Trophoblast cell (in vitro differentiated cells and primary cell): ENCODE measurements at regions not wholly inside any gene's neighbourhood (a gene's known extent, or its start where the extent isn't known, plus 50 kb on each side); places are given as distances from the start of the nearest gene placed in this dataset.

Experiments used
- DNase-seq, 2 donors: peaks; one replicate each; pipeline ENCODE4 v3.0.0-alpha.2; 2016
- H2AFZ ChIP-seq: 2 replicates; pipeline ENCODE4 v1.6.1; 2013; ENCODE audit warnings: low read length, moderate library complexity, mild to moderate bottlenecking; ENCODE audit not compliant: insufficient read depth, poor library complexity
- H2AK5ac ChIP-seq: 2 replicates; pipeline ENCODE4 v1.6.1; 2013; ENCODE audit warnings: mild to moderate bottlenecking, low read length
- H2BK120ac ChIP-seq: 2 replicates; pipeline ENCODE4 v1.6.1; 2013; ENCODE audit warnings: low read length, mild to moderate bottlenecking, moderate library complexity; ENCODE audit not compliant: insufficient read depth, poor library complexity
- H2BK12ac ChIP-seq: 2 replicates; pipeline ENCODE4 v1.6.1; 2013; ENCODE audit warnings: mild to moderate bottlenecking, low read length, moderate library complexity
- H2BK5ac ChIP-seq: 2 replicates; pipeline ENCODE4 v1.6.1; 2013; ENCODE audit warnings: low read length, low read depth, moderate library complexity, mild to moderate bottlenecking; ENCODE audit not compliant: poor library complexity
- H3K14ac ChIP-seq: 2 replicates; pipeline ENCODE4 v1.6.1; 2013; ENCODE audit warnings: mild to moderate bottlenecking, low read length
- H3K18ac ChIP-seq: 2 replicates; pipeline ENCODE4 v1.6.1; 2013; ENCODE audit warnings: mild to moderate bottlenecking, low read length
- H3K23ac ChIP-seq: 2 replicates; pipeline ENCODE4 v1.6.1; 2013; ENCODE audit warnings: low read length
- H3K27ac ChIP-seq: 2 replicates; pipeline ENCODE4 v1.5.1; 2013; ENCODE audit warnings: low read depth, mild to moderate bottlenecking, inconsistent platforms, low read length, moderate library complexity
- H3K27me3 ChIP-seq: 2 replicates; pipeline ENCODE4 v1.6.1; 2013; ENCODE audit warnings: inconsistent platforms, mild to moderate bottlenecking, low read length, moderate library complexity; ENCODE audit not compliant: insufficient read depth
- H3K36me3 ChIP-seq, 2 experiments: 1 replicate in 1 of 2; 2 replicates in 1 of 2; pipeline ENCODE4 v1.6.1; 2013; ENCODE audit warnings: low read length in 2 of 2, mild to moderate bottlenecking in 2 of 2, moderate library complexity in 1 of 2; ENCODE audit not compliant: insufficient read depth in 2 of 2, control insufficient read depth in 1 of 2
- H3K4ac ChIP-seq: 2 replicates; pipeline ENCODE4 v1.6.1; 2013; ENCODE audit warnings: low read depth, mild to moderate bottlenecking, low read length, moderate library complexity
- H3K4me1 ChIP-seq, 2 experiments: 1 replicate in 1 of 2; 2 replicates in 1 of 2; pipeline ENCODE4 v1.6.1; 2013; ENCODE audit warnings: low read length in 2 of 2, mild to moderate bottlenecking in 2 of 2, moderate library complexity in 1 of 2; ENCODE audit not compliant: insufficient read depth in 2 of 2, control insufficient read depth in 1 of 2
- H3K4me2 ChIP-seq: 2 replicates; pipeline ENCODE4 v1.6.1; 2013; ENCODE audit warnings: inconsistent platforms, mild to moderate bottlenecking, low read length, moderate library complexity
- H3K4me3 ChIP-seq: 2 replicates; pipeline ENCODE4 v1.5.1; 2013; ENCODE audit warnings: mild to moderate bottlenecking, low read depth, low read length, inconsistent platforms
- H3K79me1 ChIP-seq: one replicate; pipeline ENCODE4 v1.6.1; 2013; ENCODE audit warnings: low read length
- H3K79me2 ChIP-seq: 2 replicates; pipeline ENCODE4 v1.6.1; 2013; ENCODE audit warnings: low read length, mild to moderate bottlenecking; ENCODE audit not compliant: control insufficient read depth, insufficient read depth, poor library complexity
- H3K9ac ChIP-seq: 2 replicates; pipeline ENCODE4 v1.6.1; 2013; ENCODE audit warnings: mild to moderate bottlenecking, low read length
- H3K9me3 ChIP-seq: 2 replicates; pipeline ENCODE4 v1.6.1; 2013; ENCODE audit warnings: low read depth, mild to moderate bottlenecking, control low read depth, inconsistent platforms, low read length; ENCODE audit not compliant: insufficient read depth
- H4K12ac ChIP-seq: 2 replicates; pipeline ENCODE4 v1.6.1; 2013; ENCODE audit warnings: low read depth, mild to moderate bottlenecking, low read length, moderate library complexity
- H4K8ac ChIP-seq: 2 replicates; pipeline ENCODE4 v1.6.1; 2013; ENCODE audit warnings: low read depth, mild to moderate bottlenecking, low read length, moderate library complexity
- H4K91ac ChIP-seq: one replicate; pipeline ENCODE4 v1.6.1; 2013; ENCODE audit warnings: low read depth, mild to moderate bottlenecking, low read length, moderate library complexity
- WGBS: extraction: QIAGEN DNeasy Blood & Tissue Kit; methylation state at CpG from one replicate; pipeline ENCODE4 v1.1.7; 2013; ENCODE audit warnings: missing lambda C conversion rate; ENCODE audit not compliant: insufficient read length, insufficient coverage; ENCODE audit errors: extremely low coverage; 5-methylcytosine and 5-hydroxymethylcytosine counted together

- Histone ChIP-seq H3K4me3 (no peak overlapping the region), H3K36me3 (no peaks in the 10 kb centered on the region), H3K9ac (no peak overlapping the region), H2BK12ac (no peak overlapping the region), H3K27me3 (no peaks in the 10 kb centered on the region), H3K4ac (no peak overlapping the region), H3K18ac (no peak overlapping the region), H2AK5ac (no peak overlapping the region), H3K79me1 (no peaks in the 10 kb centered on the region), H3K79me2 (no peaks in the 10 kb centered on the region), H3K23ac (no peak overlapping the region), H3K4me2 (no peak overlapping the region), H4K8ac (no peak overlapping the region), H3K27ac (no peak overlapping the region), H3K4me1 (no peaks in the 10 kb centered on the region), H4K12ac (no peak overlapping the region), H4K91ac (no peak overlapping the region), H2BK120ac (no peak overlapping the region), H3K9me3 (no peaks in the 10 kb centered on the region), H3K14ac (no peak overlapping the region), H2AFZ (no peak overlapping the region), H2BK5ac (no peak overlapping the region)
- WGBS = no CpG with 5 or more reads among the region's 4 CpGs
- DNase-seq = no peak
Measured at GRCh38 chr16:86714166-86714565, 135.8 kb downstream of the FOXL1 start.

DNA sequence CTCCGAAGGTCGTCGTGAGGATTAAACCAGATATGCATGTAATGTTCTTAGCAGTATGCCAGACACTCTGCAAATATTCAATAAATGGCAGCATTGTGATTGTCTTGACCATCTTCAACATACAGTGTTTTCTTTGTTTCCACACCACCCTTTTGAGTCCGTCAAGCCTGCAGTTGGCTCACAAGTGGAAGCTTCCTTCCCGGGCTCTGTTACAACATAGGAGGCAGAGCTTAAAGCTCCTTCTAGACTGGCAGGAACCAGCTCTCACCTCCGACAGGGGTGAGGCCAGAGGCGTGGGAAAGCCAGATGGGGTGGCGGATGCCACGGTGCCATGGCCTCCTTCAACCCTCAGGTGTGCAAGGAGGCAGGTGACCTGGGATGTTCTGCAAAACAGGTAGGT lies 138.3 kb downstream of the FOXL1 start:
- no CpG with 5 or more reads among the region's 9 CpGs for WGBS
- H2BK120ac ChIP-seq = no peak overlapping the region
- no peak for DNase-seq

DNA sequence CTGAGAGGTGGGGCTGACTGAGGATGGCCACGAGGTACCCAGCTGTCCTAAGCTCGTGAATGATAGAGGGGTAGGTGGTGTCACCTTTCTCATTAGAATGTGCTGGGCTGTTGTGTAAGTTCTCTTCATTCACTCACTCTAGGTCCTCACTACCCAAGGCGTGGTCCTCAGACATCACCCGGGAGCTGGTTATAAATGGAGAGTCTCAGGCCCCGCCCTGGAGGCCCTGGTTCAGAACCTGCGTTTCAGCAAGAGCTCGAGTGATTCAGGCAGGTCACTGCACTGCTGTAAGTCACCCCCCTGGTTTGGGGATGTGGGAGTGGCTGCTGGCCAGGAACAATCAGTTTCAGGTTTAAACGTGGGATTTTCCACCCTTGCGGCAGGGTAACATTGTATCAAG lies 139.8 kb downstream of the FOXL1 start:
- Histone ChIP-seq H3K9ac (no peak overlapping the region), H3K36me3 (no peaks in the 10 kb centered on the region), H4K8ac (no peak overlapping the region), H3K4me1 (no peaks in the 10 kb centered on the region), H2BK120ac (no peak overlapping the region), H2BK12ac (no peak overlapping the region), H3K4ac (no peak overlapping the region), H3K14ac (no peak overlapping the region), H3K4me2 (no peak overlapping the region), H3K18ac (no peak overlapping the region), H3K79me1 (no peaks in the 10 kb centered on the region), H3K27ac (no peak overlapping the region), H4K12ac (no peak overlapping the region), H2AK5ac (no peak overlapping the region), H3K9me3 (no peaks in the 10 kb centered on the region), H3K4me3 (no peak overlapping the region), H2AFZ (no peak overlapping the region), H3K79me2 (no peaks in the 10 kb centered on the region), H3K27me3 (no peaks in the 10 kb centered on the region), H3K23ac (no peak overlapping the region), H2BK5ac (no peak overlapping the region), H4K91ac (no peak overlapping the region)
- no CpG with 5 or more reads among the region's 9 CpGs for WGBS
- no peak for DNase-seq

More for the DNA sequence above, 138.3 kb downstream of the FOXL1 start:
- Histone ChIP-seq H3K18ac (no peak overlapping the region), H3K27ac (no peak overlapping the region), H2BK5ac (no peak overlapping the region), H3K4me1 (no peaks in the 10 kb centered on the region), H4K91ac (no peak overlapping the region), H3K79me2 (no peaks in the 10 kb centered on the region), H2AFZ (no peak overlapping the region), H3K4ac (no peak overlapping the region), H4K8ac (no peak overlapping the region), H3K23ac (no peak overlapping the region), H4K12ac (no peak overlapping the region), H3K27me3 (no peaks in the 10 kb centered on the region), H3K79me1 (no peaks in the 10 kb centered on the region), H3K4me3 (no peak overlapping the region), H3K9ac (no peak overlapping the region), H2AK5ac (no peak overlapping the region), H3K36me3 (no peaks in the 10 kb centered on the region), H3K4me2 (no peak overlapping the region), H2BK12ac (no peak overlapping the region), H3K9me3 (no peaks in the 10 kb centered on the region), H3K14ac (no peak overlapping the region)

DNA sequence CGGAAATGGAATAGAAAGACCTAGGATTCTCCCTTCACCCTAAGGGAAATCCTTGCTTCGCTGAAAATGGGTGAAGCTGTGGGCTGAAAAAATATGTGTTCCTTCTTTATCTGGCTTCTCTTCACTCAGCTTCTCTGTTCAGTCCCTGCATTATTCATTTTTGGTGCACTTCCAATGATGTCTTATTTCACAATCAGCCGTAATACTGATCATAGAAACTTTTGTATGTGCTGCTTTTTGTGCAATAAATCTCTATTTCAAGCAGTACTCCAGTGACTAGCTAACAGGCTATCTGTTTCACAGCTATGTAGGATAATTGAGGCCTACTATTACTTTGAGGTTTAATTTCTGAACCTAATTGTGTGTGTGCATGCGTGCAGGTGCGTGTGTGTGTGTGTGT lies 144.6 kb downstream of the FOXL1 start:
- H3K27ac ChIP-seq = no peak overlapping the region
- no peak overlapping the region for H3K4me2 ChIP-seq
- H3K27me3 ChIP-seq = no peaks in the 10 kb centered on the region
- no peak overlapping the region for H4K12ac ChIP-seq
- H3K4ac ChIP-seq = no peak overlapping the region
- H4K8ac ChIP-seq = no peak overlapping the region
- no peak overlapping the region for H3K14ac ChIP-seq
- H3K79me1 ChIP-seq = no peaks in the 10 kb centered on the region
- no peak for DNase-seq
- no peak overlapping the region for H2BK120ac ChIP-seq
- no CpG with 5 or more reads among the region's 5 CpGs for WGBS
- no peak overlapping the region for H3K9ac ChIP-seq
- no peak overlapping the region for H3K23ac ChIP-seq
- H2BK12ac ChIP-seq = no peak overlapping the region
- H3K9me3 ChIP-seq = no peaks in the 10 kb centered on the region
- H3K79me2 ChIP-seq = no peaks in the 10 kb centered on the region
- no peak overlapping the region for H2BK5ac ChIP-seq
- H3K4me3 ChIP-seq = no peak overlapping the region
- no peaks in the 10 kb centered on the region for H3K4me1 ChIP-seq
- H3K36me3 ChIP-seq = no peaks in the 10 kb centered on the region
- H2AK5ac ChIP-seq = no peak overlapping the region
- H3K18ac ChIP-seq = no peak overlapping the region
- no peak overlapping the region for H4K91ac ChIP-seq
- H2AFZ ChIP-seq = no peak overlapping the region
